ENCODE measurements at regions not wholly inside any gene's neighbourhood (a gene's known extent, or its start where the extent isn't known, plus 50 kb on each side); places are given as distances from the start of the nearest gene placed in this dataset.

- H3K4me3 Mint-ChIP-seq, result no peak overlapping the region
- H3K27me3 Mint-ChIP-seq, result no peaks in the 10 kb centered on the region
- H3K9me3 Mint-ChIP-seq, result no peaks in the 10 kb centered on the region
- DNase-seq (ENCODE audit: low spot score in 2 of 2) (no peak), ATAC-seq (replicated peaks; ENCODE audit: extremely low read depth, poor library complexity, severe bottlenecking) (no peak)
- H3K4me1 Mint-ChIP-seq, result no peaks in the 10 kb centered on the region
- no peak overlapping the region for H3K27ac Mint-ChIP-seq (ENCODE audit: low read depth)
- no peaks in the 10 kb centered on the region for H3K36me3 Mint-ChIP-seq (ENCODE audit: insufficient read depth)
Measured at GRCh38 chr3:59135096-59135495, 85.3 kb upstream of the CFAP20DC start.

GRCh38 chr3:59133311-59133710 lies 83.5 kb upstream of the CFAP20DC start:
- Mint-ChIP-seq H3K27ac (ENCODE audit: low read depth) (no peak overlapping the region), H3K4me3 (no peak overlapping the region), H3K36me3 (ENCODE audit: insufficient read depth) (peaks cover 2% of the 10 kb centered on the region), H3K4me1 (no peaks in the 10 kb centered on the region), H3K9me3 (no peaks in the 10 kb centered on the region), H3K27me3 (peaks cover 4% of the 10 kb centered on the region)
- ATAC-seq (replicated peaks; ENCODE audit: extremely low read depth, poor library complexity, severe bottlenecking) (no peak), DNase-seq (ENCODE audit: low spot score in 2 of 2) (no peak)

DNA sequence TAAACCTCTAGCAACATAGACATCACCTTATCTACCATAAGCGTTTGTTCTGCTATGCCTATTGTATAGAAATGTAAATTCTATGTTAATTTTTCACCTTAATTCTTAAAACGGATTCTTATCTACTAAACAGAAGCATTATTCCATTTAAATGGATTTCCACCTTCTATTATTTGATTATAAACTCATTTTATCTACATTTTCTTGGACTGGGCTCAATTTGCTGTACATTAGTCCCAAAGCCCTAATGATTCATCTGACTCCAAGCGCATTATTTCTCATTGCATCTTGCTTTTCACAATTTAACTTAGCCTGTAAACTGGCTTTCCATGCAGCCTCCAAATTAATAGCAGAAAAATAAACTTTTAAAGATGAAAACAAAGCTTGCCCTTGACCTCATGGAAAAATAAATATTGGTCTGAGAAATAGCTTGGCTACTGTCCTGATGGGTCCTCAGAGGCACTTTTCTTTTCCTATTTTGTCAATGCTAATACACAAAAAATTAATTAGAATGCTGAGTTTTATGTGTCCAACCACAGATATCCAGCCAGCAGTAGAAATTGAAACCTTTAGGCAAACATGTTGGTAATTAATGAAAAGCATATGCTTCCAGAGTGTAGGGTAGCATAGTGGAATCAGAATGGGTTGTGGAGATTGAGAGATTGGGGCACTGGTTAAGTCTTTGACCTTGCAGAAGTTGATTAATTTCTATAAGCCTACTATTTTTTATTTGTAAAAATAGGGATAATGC lies 81.4 kb upstream of the CFAP20DC start:
- peaks cover 12% of the 10 kb centered on the region for H3K27me3 Mint-ChIP-seq
- ATAC-seq (replicated peaks; ENCODE audit: extremely low read depth, poor library complexity, severe bottlenecking) (no peak), DNase-seq (ENCODE audit: low spot score in 2 of 2) (no peak)
- no peak overlapping the region for H3K27ac Mint-ChIP-seq (ENCODE audit: low read depth)
- H3K9me3 Mint-ChIP-seq, result no peaks in the 10 kb centered on the region
- H3K36me3 Mint-ChIP-seq (ENCODE audit: insufficient read depth), result peaks cover 2% of the 10 kb centered on the region
- H3K4me3 Mint-ChIP-seq, result no peak overlapping the region
- H3K4me1 Mint-ChIP-seq, result no peaks in the 10 kb centered on the region

- Mint-ChIP-seq H3K9me3 (no peaks in the 10 kb centered on the region), H3K4me3 (no peak overlapping the region), H3K4me1 (no peaks in the 10 kb centered on the region), H3K36me3 (ENCODE audit: insufficient read depth) (peaks cover 2% of the 10 kb centered on the region), H3K27ac (ENCODE audit: low read depth) (no peak overlapping the region), H3K27me3 (peaks cover 12% of the 10 kb centered on the region)
- ATAC-seq (replicated peaks; ENCODE audit: extremely low read depth, poor library complexity, severe bottlenecking) (no peak), DNase-seq (ENCODE audit: low spot score in 2 of 2) (no peak)
Measured at GRCh38 chr3:59128685-59129084, 78.9 kb upstream of the CFAP20DC start.

DNA sequence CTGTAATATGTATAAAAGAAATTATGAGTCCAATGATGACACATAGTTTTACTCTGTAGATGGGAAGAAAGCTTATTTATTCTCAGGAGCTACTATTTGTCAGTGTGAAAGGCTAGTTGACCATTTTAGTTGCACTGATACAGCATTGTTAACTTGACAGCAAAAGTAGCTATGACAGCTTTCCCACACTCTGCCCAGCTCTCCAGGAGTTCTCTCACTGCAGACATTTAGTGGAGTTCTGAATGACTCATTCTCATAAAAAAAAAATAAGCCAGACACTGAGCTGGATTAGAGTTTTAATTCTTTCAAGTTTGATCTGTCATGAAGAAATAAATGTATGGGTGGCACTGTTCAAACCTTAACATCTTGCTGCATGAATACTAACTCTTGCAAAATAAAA lies 77.2 kb upstream of the CFAP20DC start:
- peaks cover 12% of the 10 kb centered on the region for H3K27me3 Mint-ChIP-seq
- H3K27ac Mint-ChIP-seq (ENCODE audit: low read depth), result no peak overlapping the region
- no peak for DNase-seq (ENCODE audit: low spot score in 2 of 2)
- no peaks in the 10 kb centered on the region for H3K4me1 Mint-ChIP-seq
- H3K4me3 Mint-ChIP-seq, result no peak overlapping the region
- no peak for ATAC-seq (replicated peaks; ENCODE audit: extremely low read depth, poor library complexity, severe bottlenecking)
- peaks cover 2% of the 10 kb centered on the region for H3K36me3 Mint-ChIP-seq (ENCODE audit: insufficient read depth)
- no peaks in the 10 kb centered on the region for H3K9me3 Mint-ChIP-seq

DNA sequence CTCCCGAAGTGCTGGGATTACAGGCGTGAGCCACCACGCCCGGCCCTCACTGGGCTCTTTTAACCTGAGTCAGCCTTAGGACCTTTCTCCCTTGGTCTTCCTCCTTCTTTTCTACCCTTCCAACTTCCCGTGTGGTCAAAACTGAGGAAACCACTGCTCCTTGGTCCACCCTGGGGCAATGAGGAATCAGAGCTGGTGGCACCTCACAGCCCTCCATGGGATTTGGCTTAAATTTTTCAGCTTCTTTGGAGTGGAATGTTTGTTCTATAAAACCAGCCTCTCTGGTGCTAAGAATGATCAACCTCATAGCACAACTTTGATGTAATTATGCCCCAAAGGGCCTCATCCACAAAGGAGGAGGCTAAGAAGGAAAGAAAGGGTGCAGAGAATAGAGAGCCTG lies 76.6 kb upstream of the CFAP20DC start:
- ATAC-seq (replicated peaks; ENCODE audit: extremely low read depth, poor library complexity, severe bottlenecking) (no peak), DNase-seq (ENCODE audit: low spot score in 2 of 2) (no peak)
- H3K9me3 Mint-ChIP-seq, result no peaks in the 10 kb centered on the region
- peaks cover 12% of the 10 kb centered on the region for H3K27me3 Mint-ChIP-seq
- peaks cover 2% of the 10 kb centered on the region for H3K36me3 Mint-ChIP-seq (ENCODE audit: insufficient read depth)
- no peak overlapping the region for H3K27ac Mint-ChIP-seq (ENCODE audit: low read depth)
- no peaks in the 10 kb centered on the region for H3K4me1 Mint-ChIP-seq
- H3K4me3 Mint-ChIP-seq, result no peak overlapping the region

- H3K4me3 Mint-ChIP-seq, result no peak overlapping the region
Measured at GRCh38 chr3:59121346-59122144, 71.7 kb upstream of the CFAP20DC start.

GRCh38 chr3:59118928-59119327 lies 69.1 kb upstream of the CFAP20DC start:
- H3K27me3 Mint-ChIP-seq, result peaks cover 13% of the 10 kb centered on the region
- H3K4me3 Mint-ChIP-seq, result no peak overlapping the region
- H3K4me1 Mint-ChIP-seq, result no peaks in the 10 kb centered on the region
- ATAC-seq (replicated peaks; ENCODE audit: extremely low read depth, poor library complexity, severe bottlenecking), result no peak
- H3K27ac Mint-ChIP-seq (ENCODE audit: low read depth), result no peak overlapping the region
- no peak for DNase-seq (ENCODE audit: low spot score in 2 of 2)
- H3K9me3 Mint-ChIP-seq, result no peaks in the 10 kb centered on the region
- H3K36me3 Mint-ChIP-seq (ENCODE audit: insufficient read depth), result no peaks in the 10 kb centered on the region

More at GRCh38 chr3:59121346-59122144, 71.7 kb upstream of the CFAP20DC start:
- Mint-ChIP-seq H3K27ac (ENCODE audit: low read depth) (no peak overlapping the region), H3K4me1 (no peaks in the 10 kb centered on the region), H3K9me3 (no peaks in the 10 kb centered on the region), H3K36me3 (ENCODE audit: insufficient read depth) (no peaks in the 10 kb centered on the region), H3K27me3 (peaks cover 13% of the 10 kb centered on the region)
- DNase-seq (ENCODE audit: low spot score in 2 of 2) (no peak), ATAC-seq (replicated peaks; ENCODE audit: extremely low read depth, poor library complexity, severe bottlenecking) (no peak)

- Mint-ChIP-seq H3K27ac (ENCODE audit: low read depth) (no peak overlapping the region), H3K36me3 (ENCODE audit: insufficient read depth) (no peaks in the 10 kb centered on the region), H3K27me3 (peaks cover 13% of the 10 kb centered on the region), H3K9me3 (no peaks in the 10 kb centered on the region), H3K4me1 (no peaks in the 10 kb centered on the region), H3K4me3 (no peak overlapping the region)
- no peak for DNase-seq (ENCODE audit: low spot score in 2 of 2)
- no peak for ATAC-seq (replicated peaks; ENCODE audit: extremely low read depth, poor library complexity, severe bottlenecking)
Measured at GRCh38 chr3:59117396-59117795, 67.6 kb upstream of the CFAP20DC start.

GRCh38 chr3:59116233-59116537 lies 66.4 kb upstream of the CFAP20DC start:
- H3K9me3 Mint-ChIP-seq, result no peaks in the 10 kb centered on the region
- DNase-seq (ENCODE audit: low spot score in 2 of 2), result no peak
- no peaks in the 10 kb centered on the region for H3K4me1 Mint-ChIP-seq
- ATAC-seq (replicated peaks; ENCODE audit: extremely low read depth, poor library complexity, severe bottlenecking), result no peak
- no peak overlapping the region for H3K27ac Mint-ChIP-seq (ENCODE audit: low read depth)
- H3K36me3 Mint-ChIP-seq (ENCODE audit: insufficient read depth), result no peaks in the 10 kb centered on the region
- peak overlapping the region; percentile 24 for H3K4me3 Mint-ChIP-seq
- H3K27me3 Mint-ChIP-seq, result peaks cover 13% of the 10 kb centered on the region

DNA sequence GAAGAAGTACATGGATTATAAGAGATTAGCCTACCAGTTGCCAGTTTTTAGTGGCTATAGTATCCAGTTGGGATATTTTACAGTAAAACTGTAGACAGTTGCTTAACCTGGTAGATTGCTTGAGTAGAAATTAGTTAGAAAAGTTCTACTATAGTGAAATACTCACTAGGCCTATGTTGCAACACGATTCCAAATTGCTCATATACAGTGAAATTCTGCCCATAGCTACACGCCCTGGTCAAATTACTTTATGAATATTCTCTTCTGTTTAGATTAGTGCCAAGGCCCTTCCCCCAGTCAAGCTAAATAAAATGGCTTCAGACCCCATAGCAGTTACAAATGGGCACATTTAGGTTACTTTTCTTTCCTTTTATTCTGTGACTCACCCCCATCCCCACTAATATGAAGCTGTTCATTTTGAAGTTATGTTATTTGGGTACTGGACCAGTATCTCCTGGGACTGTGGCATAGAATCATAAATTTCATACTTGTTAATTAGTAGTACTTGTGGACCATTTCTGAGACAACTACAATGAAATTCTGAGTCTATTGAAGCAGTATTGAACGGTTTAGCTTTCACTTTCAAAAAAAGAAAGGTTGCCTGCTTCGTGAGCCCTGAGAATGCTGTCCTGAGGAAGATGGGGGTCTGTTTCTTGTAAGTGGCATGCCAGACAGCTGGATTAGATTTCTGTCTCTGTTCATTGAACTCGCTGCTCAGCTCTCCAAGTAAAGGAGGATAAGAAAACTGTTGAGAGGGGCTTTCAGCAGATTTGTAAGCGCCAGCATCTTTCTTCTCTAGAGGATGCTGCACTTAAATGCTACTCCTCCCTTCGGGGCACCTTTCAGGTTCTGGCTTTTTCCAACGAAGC lies 65.8 kb upstream of the CFAP20DC start:
- H3K27me3 Mint-ChIP-seq, result peaks cover 13% of the 10 kb centered on the region

DNA sequence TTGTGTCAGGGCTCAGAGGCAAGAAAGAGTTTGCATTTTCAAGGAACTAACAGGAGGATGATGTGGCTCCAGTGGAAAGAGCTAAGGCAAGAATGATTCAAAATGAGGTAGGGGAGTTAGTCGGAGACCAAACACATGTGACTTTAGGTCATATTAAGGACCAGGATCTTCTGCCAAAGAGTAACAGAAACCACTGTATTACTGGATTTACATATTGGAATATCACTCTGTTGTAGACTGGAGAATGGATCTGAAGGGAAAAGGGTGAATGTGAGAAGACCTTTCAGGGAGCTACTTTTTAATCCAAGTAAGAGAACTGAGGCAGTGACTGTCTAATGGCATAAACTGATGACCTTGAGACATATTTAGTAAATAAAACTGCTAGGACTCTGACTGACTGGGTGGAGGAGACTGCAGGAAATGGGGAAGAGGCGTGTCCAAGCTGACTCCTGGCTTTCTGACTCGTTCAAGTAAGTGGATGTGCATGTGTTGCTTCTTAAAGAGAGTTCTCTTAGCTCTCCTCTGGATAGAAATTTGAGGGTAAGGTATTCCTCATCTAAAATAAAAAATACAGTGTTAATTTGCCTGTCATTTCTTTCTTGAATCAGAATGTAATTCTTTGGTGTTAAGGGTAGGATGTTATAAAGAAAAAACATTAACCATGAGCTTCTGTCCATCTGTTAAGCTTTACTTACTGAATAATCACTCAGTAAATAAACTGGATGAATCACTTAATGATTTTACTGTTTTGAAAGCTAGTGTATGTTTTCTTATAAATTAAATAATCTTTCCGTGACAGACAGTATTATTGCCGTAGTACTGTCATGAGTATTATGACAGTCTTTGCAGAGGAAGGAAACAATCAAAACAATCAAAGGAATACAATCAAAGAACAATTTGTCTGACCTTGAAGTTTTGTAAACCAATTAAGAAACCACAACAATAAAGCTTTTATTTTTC lies 58.3 kb upstream of the CFAP20DC start:
- no peak for ATAC-seq (replicated peaks; ENCODE audit: extremely low read depth, poor library complexity, severe bottlenecking)
- peaks cover 1% of the 10 kb centered on the region for H3K27me3 Mint-ChIP-seq
- H3K4me1 Mint-ChIP-seq, result no peaks in the 10 kb centered on the region
- no peak for DNase-seq (ENCODE audit: low spot score in 2 of 2)
- no peaks in the 10 kb centered on the region for H3K9me3 Mint-ChIP-seq
- H3K36me3 Mint-ChIP-seq (ENCODE audit: insufficient read depth), result no peaks in the 10 kb centered on the region
- H3K4me3 Mint-ChIP-seq, result no peak overlapping the region
- no peak overlapping the region for H3K27ac Mint-ChIP-seq (ENCODE audit: low read depth)

More for the DNA sequence above, 65.8 kb upstream of the CFAP20DC start:
- Mint-ChIP-seq H3K27ac (ENCODE audit: low read depth) (no peak overlapping the region), H3K4me3 (peak overlapping the region; percentile 24), H3K4me1 (no peaks in the 10 kb centered on the region), H3K36me3 (ENCODE audit: insufficient read depth) (no peaks in the 10 kb centered on the region), H3K9me3 (no peaks in the 10 kb centered on the region)
- DNase-seq (ENCODE audit: low spot score in 2 of 2) (no peak), ATAC-seq (replicated peaks; ENCODE audit: extremely low read depth, poor library complexity, severe bottlenecking) (no peak)

Data from central memory CD8-positive, alpha-beta T cell (primary cell).